ENCODE measurements at regions not wholly inside any gene's neighbourhood (a gene's known extent, or its start where the extent isn't known, plus 50 kb on each side); places are given as distances from the start of the nearest gene placed in this dataset.

DNA sequence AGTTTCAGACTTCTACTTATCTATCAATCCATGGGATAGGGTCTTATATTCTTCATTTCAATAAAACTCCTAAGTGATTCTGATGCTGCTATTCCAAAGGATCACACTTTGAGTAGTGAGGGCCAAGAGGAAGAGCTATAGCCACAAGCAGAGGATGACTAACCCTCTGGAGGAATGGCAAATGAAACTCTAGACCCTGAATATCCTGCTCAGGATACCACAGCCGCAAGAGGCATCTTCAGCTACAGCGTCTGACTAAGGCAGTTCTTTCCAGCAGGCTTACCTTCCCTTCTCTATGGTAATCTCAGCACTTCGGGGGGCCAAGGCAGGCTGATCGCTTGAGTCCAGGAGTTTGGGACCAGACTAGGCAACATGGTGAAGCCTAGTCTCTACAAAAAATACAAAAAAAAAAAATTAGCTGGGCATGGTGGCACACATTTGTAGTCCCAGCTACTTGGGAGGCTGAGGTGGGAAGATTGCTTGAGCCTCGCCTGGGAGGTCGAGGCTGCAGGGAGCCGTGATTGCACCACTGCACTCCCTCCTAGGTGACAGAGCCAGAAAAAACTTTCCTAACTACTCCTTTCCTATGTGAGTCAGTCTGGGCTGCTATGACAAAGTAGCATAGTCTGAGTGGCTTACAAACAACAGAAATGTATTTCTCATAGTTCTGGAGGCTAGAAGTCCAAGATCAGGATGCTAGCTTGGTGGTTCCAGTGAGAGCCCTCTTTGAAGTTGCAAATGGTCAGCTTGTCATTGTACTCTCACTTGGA is 371.9 kb downstream of the IRS1 start:
- DNase-seq (ENCODE audit: low read depth, low spot score) = peak; percentile 95
- no peak overlapping the region for H3K4me3 ChIP-seq (ENCODE audit: low read depth, low read length)
- in situ Hi-C loops (cut with HindIII; ENCODE audit: low sequenced_read_pairs) = no loop called here
- TF ChIP-seq, protein P1, sequence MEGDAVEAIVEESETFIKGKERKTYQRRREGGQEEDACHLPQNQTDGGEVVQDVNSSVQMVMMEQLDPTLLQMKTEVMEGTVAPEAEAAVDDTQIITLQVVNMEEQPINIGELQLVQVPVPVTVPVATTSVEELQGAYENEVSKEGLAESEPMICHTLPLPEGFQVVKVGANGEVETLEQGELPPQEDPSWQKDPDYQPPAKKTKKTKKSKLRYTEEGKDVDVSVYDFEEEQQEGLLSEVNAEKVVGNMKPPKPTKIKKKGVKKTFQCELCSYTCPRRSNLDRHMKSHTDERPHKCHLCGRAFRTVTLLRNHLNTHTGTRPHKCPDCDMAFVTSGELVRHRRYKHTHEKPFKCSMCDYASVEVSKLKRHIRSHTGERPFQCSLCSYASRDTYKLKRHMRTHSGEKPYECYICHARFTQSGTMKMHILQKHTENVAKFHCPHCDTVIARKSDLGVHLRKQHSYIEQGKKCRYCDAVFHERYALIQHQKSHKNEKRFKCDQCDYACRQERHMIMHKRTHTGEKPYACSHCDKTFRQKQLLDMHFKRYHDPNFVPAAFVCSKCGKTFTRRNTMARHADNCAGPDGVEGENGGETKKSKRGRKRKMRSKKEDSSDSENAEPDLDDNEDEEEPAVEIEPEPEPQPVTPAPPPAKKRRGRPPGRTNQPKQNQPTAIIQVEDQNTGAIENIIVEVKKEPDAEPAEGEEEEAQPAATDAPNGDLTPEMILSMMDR (IDR thresholded peaks at IDR 0.05; ENCODE audit: low read depth, low read length) = peak; percentile 17

DNA sequence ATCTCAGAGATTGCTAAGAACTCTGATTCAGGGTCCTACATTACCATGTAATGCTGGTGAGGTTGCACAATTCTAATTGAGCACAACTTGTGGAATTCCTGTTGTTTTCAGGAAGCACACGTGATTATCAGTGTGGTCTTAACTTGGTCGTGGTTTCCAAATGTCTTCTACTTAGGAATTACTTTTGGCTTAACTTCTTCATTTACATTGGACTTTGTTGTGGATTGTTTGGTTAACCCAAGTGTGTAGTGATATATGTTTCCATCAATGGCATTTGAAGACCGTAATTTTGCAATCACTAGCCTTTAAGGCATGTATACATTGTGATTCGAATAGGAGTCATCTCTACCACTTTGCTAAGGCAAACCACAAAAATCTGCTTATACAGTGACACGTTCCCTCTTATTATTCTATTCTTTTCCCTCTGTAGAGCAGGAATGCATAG is 373.3 kb downstream of the IRS1 start:
- TF ChIP-seq, protein P1 (IDR thresholded peaks at IDR 0.05; ENCODE audit: low read depth, low read length) = no peak
- H3K4me3 ChIP-seq (ENCODE audit: low read depth, low read length) = no peak overlapping the region
- in situ Hi-C loops (cut with HindIII; ENCODE audit: low sequenced_read_pairs) = no loop called here
- peak; percentile 91 for DNase-seq (ENCODE audit: low read depth, low spot score)

DNA sequence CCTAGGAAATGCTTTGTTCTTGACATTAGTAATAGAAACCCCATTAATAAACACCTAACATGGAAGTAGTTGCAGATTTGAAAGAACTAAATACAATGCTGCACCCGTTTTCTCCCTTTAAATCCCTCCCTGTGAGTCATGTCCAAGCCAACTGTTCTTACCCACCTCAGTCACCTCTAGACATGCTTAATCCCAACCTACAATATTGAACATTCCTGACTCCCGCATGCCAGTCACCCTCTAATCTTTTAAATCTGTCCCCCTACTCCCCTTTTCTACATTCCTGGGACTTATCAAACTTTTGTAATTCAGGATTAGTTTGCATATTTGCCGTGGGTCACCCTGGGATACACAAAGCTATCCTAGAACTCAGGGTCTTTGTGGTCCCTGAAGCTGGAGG is 374.6 kb downstream of the IRS1 start:
- DNase-seq (ENCODE audit: low read depth, low spot score) = no peak
- H3K4me3 ChIP-seq (ENCODE audit: low read depth, low read length) = no peak overlapping the region
- TF ChIP-seq, protein P1 (IDR thresholded peaks at IDR 0.05; ENCODE audit: low read depth, low read length) = no peak
- in situ Hi-C loops (cut with HindIII; ENCODE audit: low sequenced_read_pairs) = no loop called here

DNA sequence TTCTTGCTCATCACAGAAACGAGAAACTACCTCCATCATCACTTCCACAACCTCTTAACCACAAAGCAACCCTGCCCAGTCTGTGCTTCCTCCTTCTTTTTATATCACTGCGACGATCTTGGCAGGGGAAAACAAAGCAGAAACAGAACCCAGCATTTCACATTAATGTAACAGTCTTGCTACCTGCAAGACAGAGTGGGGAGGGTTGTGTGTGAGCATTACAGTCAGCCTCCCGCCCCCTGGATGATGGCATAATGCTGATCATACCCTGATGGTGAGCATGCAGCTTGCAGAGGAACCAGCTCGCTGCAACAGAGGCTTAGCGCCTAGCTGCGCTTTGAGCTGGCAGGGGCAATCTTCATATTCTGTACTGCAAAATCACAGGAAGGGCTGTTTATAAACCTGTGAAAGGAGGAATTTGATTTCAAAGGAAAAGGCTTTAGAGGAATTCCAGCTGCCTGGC is 376.1 kb downstream of the IRS1 start:
- no peak overlapping the region for H3K4me3 ChIP-seq (ENCODE audit: low read depth, low read length)
- in situ Hi-C loops (cut with HindIII; ENCODE audit: low sequenced_read_pairs) = no loop called here
- DNase-seq (ENCODE audit: low read depth, low spot score) = peak; percentile 42
- TF ChIP-seq, protein P1 (IDR thresholded peaks at IDR 0.05; ENCODE audit: low read depth, low read length) = no peak

DNA sequence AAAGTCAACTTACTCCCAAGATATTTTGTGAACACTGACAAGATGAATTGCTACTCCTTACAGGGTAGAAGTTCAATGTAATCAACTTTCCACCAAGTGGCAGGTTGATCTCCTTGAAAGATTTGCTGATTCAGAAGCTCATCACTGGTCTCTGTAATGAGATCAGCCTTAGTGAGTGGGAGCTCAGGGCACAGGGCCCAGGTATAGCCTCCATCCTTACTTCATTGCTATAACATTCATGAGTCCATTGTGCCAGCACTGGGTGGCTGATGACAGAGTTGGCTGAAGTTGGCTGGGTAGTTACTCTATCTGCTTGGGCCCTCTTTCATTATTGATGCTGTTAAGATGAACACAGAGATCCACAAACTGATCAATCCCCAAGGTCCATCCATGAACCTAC is 379.0 kb downstream of the IRS1 start:
- no peak for DNase-seq (ENCODE audit: low read depth, low spot score)
- TF ChIP-seq, protein P1 (IDR thresholded peaks at IDR 0.05; ENCODE audit: low read depth, low read length) = no peak
- in situ Hi-C loops (cut with HindIII; ENCODE audit: low sequenced_read_pairs) = no loop called here
- H3K4me3 ChIP-seq (ENCODE audit: low read depth, low read length) = no peak overlapping the region

DNA sequence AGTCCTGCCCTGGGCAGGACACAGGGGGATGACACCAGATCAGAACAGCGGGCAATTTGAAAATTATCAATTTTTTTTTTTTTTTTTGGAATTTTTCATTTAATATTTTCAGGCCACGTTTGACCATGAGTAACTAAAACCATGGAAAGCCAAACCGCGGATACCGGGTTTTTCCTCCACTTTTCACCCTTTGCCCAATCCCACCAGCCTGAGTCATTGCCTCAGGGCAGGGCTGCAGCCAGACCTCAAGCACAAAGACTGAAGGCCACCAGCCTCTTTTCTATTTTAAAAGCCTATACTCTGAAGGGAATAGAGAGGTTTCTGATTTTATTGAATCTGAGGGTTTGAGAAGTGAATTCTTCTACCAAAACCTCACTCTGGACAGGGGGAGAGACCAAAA is 381.1 kb downstream of the IRS1 start:
- no peak for DNase-seq (ENCODE audit: low read depth, low spot score)
- in situ Hi-C loops (cut with HindIII; ENCODE audit: low sequenced_read_pairs) = no loop called here
- H3K4me3 ChIP-seq (ENCODE audit: low read depth, low read length) = no peak overlapping the region
- TF ChIP-seq, protein P1 (IDR thresholded peaks at IDR 0.05; ENCODE audit: low read depth, low read length) = no peak
